Endodermal cell (in vitro differentiated cells): ENCODE measurements at regions not wholly inside any gene's neighbourhood (a gene's known extent, or its start where the extent isn't known, plus 50 kb on each side); places are given as distances from the start of the nearest gene placed in this dataset.

Experiments
- DNase-seq: peaks from one replicate; pipeline ENCODE4 v3.0.0-alpha.2; 2017
- H3K27ac ChIP-seq: 2 replicates; pipeline ENCODE4 v1.5.1; 2013; ENCODE audit warnings: mild to moderate bottlenecking, low read depth, low read length, moderate library complexity
- H3K27me3 ChIP-seq: 2 replicates; pipeline ENCODE4 v1.6.1; 2013; ENCODE audit warnings: mild to moderate bottlenecking, low read length, moderate library complexity; ENCODE audit not compliant: insufficient read depth, control insufficient read depth, poor library complexity, severe bottlenecking
- H3K36me3 ChIP-seq: 2 replicates; pipeline ENCODE4 v1.7.0; 2013; ENCODE audit warnings: mild to moderate bottlenecking, low read length, moderate library complexity; ENCODE audit not compliant: control insufficient read depth, insufficient read depth
- H3K4me1 ChIP-seq: one replicate; pipeline ENCODE4 v1.7.0; 2013; ENCODE audit warnings: low read length; ENCODE audit not compliant: control insufficient read depth, insufficient read depth
- H3K4me3 ChIP-seq: 2 replicates; pipeline ENCODE4 v1.5.1; 2013; ENCODE audit warnings: mild to moderate bottlenecking, low read length, moderate library complexity
- H3K9ac ChIP-seq: 2 replicates; pipeline ENCODE4 v1.6.1; 2013; ENCODE audit warnings: mild to moderate bottlenecking, low read length, moderate library complexity; ENCODE audit not compliant: poor library complexity, severe bottlenecking; ENCODE audit errors: extremely low read depth
- H3K9me3 ChIP-seq: 2 replicates; pipeline ENCODE4 v1.6.1; 2013; ENCODE audit warnings: mild to moderate bottlenecking, low read length, moderate library complexity; ENCODE audit not compliant: control insufficient read depth
- H3K27ac Mint-ChIP-seq: 2 replicates; pipeline ENCODE4 v1.8.0; 2020; ENCODE audit warnings: mixed read lengths
- H3K27me3 Mint-ChIP-seq: 2 replicates; pipeline ENCODE4 v1.8.0; 2021; ENCODE audit warnings: mild to moderate bottlenecking, mixed read lengths; ENCODE audit not compliant: insufficient read depth
- H3K36me3 Mint-ChIP-seq: 2 replicates; pipeline ENCODE4 v1.8.0; 2020; ENCODE audit warnings: low read depth, mixed read lengths
- H3K4me1 Mint-ChIP-seq: 2 replicates; pipeline ENCODE4 v1.8.0; 2020; ENCODE audit warnings: mixed read lengths
- H3K4me3 Mint-ChIP-seq: 2 replicates; pipeline ENCODE4 v1.8.0; 2020; ENCODE audit warnings: mild to moderate bottlenecking, moderate library complexity, mixed read lengths
- H3K9me3 Mint-ChIP-seq: 2 replicates; pipeline ENCODE4 v1.8.0; 2020; ENCODE audit warnings: mild to moderate bottlenecking, mixed read lengths
- CTCF ChIP-seq: fragments of 200-600 bp; sonication (generic); conservative IDR thresholded peaks from 2 replicates; pipeline ENCODE4 v1.5.0; 2021; ENCODE audit warnings: antibody characterized with exemption, mild to moderate bottlenecking
- whole genome bisulfite sequencing, 2 experiments: methylation state at CpG; one replicate each; pipeline versions ENCODE4 v1.1.5 to v1.1.7; 2013; ENCODE audit warnings: missing lambda C conversion rate in 2 of 2, mixed read lengths in 1 of 2; ENCODE audit not compliant: insufficient coverage in 1 of 2, insufficient read length in 1 of 2; 5-methylcytosine and 5-hydroxymethylcytosine counted together

DNA sequence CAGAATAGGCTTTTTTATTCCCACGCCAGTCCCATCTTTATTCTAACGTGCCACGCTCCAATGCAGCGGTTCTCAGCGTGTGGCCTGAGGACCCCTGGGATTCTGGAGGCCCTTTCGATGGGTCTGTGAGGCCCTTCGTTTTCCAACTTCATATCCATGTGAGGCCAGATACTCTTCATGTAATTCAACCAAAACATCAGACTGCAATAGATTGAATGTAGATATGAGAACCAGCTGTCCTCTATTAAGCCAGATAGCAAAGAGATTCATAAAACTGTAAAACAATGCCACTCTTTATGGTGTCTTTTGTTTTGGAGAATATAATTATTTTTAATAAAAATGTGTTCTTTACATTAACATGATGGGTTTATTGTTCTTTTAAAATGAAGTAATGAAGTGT, 53.2 kb upstream of the KMT2C start:
- DNase-seq = no peak
- Histone ChIP-seq H3K27ac (no peak overlapping the region), H3K9me3 (no peaks in the 10 kb centered on the region), H3K4me1 (no peaks in the 10 kb centered on the region), H3K36me3 (no peaks in the 10 kb centered on the region), H3K4me3 (no peak overlapping the region), H3K9ac (no peak overlapping the region), H3K27me3 (no peaks in the 10 kb centered on the region)
- no peaks in the 10 kb centered on the region for H3K9me3 Mint-ChIP-seq
- no peaks in the 10 kb centered on the region for H3K4me1 Mint-ChIP-seq
- no peak overlapping the region for H3K4me3 Mint-ChIP-seq
- TF ChIP-seq CTCF = no peak
- no peaks in the 10 kb centered on the region for H3K27me3 Mint-ChIP-seq
- no peak overlapping the region for H3K27ac Mint-ChIP-seq
- no peaks in the 10 kb centered on the region for H3K36me3 Mint-ChIP-seq
- 89 to 100% methylated on average over 3 to 7 of the region's 7 CpGs for WGBS, 2 experiments

- DNase-seq = no peak
- Histone ChIP-seq H3K4me1 (no peaks in the 10 kb centered on the region), H3K4me3 (no peak overlapping the region), H3K9ac (no peak overlapping the region), H3K27ac (no peak overlapping the region), H3K27me3 (no peaks in the 10 kb centered on the region), H3K9me3 (no peaks in the 10 kb centered on the region), H3K36me3 (no peaks in the 10 kb centered on the region)
- H3K27ac Mint-ChIP-seq = no peak overlapping the region
- no peaks in the 10 kb centered on the region for H3K4me1 Mint-ChIP-seq
- H3K4me3 Mint-ChIP-seq = no peak overlapping the region
- no peaks in the 10 kb centered on the region for H3K36me3 Mint-ChIP-seq
- no peaks in the 10 kb centered on the region for H3K9me3 Mint-ChIP-seq
- TF ChIP-seq CTCF = no peak
- H3K27me3 Mint-ChIP-seq = no peaks in the 10 kb centered on the region
Observed at GRCh38 chr7:152486968-152487367, 51.2 kb upstream of the KMT2C start.

DNA sequence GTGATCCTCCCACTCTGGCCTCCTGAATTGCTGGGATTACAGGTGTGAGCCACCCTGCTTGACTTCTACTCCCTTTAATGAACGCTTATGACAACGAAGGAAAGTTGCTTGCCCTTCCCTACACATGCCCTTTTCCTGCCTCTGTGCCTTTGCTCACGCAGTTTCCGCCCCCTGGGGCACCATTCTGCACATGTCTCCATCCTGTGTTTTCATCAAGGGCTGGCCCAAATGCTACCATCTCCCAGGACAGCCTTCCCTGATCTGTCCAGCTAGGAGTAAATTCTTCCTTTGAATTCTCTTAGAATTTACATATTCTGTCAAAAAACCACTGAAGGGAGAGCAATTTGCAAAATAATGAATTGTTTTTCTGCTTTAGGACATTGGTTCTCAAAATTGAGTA, 50.0 kb upstream of the KMT2C start:
- H3K9me3 Mint-ChIP-seq = no peaks in the 10 kb centered on the region
- no peaks in the 10 kb centered on the region for H3K36me3 Mint-ChIP-seq
- Histone ChIP-seq H3K4me1 (no peaks in the 10 kb centered on the region), H3K36me3 (no peaks in the 10 kb centered on the region), H3K9ac (no peak overlapping the region), H3K4me3 (no peak overlapping the region), H3K9me3 (no peaks in the 10 kb centered on the region), H3K27me3 (no peaks in the 10 kb centered on the region), H3K27ac (no peak overlapping the region)
- no peaks in the 10 kb centered on the region for H3K4me1 Mint-ChIP-seq
- H3K27ac Mint-ChIP-seq = no peak overlapping the region
- DNase-seq = no peak
- H3K27me3 Mint-ChIP-seq = no peaks in the 10 kb centered on the region
- no peak for TF ChIP-seq CTCF
- 71 to 82% methylated on average over 4 of the region's 4 CpGs for WGBS, 2 experiments
- H3K4me3 Mint-ChIP-seq = no peak overlapping the region
